HG03342 (cell line): ENCODE measurements at regions not wholly inside any gene's neighbourhood (a gene's known extent, or its start where the extent isn't known, plus 50 kb on each side); places are given as distances from the start of the nearest gene placed in this dataset.

Experiments used
- ATAC-seq: cut with Tn5 transposase; IDR thresholded peaks from one replicate; pipeline ENCODE4 v1.9.1; 2021; ENCODE audit warnings: mild to moderate bottlenecking, moderate library complexity; ENCODE audit not compliant: unreplicated experiment

- no peak for ATAC-seq
These were observed 212.3 kb upstream of the CDH13 start for GRCh38 chr16:82414476-82414875.

DNA sequence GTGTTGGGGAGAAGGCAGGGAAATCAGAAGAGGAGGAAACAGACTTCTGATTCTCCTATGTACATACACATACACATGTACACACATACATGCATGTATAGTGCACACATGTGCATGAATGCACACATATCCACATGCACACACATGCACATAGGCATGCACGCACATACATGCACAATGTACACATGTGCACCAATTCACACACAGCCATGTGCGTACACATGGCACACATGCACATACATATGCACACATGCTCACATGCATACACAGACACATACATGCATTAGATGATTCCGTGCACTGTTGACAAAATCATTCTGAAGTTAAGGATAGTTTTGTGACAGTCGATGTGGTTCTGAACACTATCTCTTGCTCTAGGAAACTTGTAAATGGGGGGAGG lies 214.0 kb upstream of the CDH13 start:
- no peak for ATAC-seq

DNA sequence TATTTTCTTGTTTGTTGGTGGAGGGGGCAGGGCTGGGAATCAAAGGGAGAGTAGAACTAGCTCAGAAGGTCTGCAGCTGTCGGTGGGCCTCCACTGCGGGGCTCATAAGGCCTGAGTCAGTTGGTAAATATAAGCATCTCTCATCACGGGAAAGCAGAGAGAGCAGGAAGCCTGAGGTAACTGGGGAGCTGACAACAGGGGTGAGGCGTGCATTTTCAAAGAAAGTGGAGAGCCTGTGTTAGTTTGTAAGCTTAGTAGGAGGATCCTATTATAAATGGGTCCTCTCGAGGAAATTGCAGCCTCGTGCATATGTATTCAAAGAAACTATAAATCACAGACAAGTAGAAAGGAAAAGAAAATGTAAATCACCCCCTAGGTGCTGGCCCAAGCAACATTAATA lies 221.0 kb upstream of the CDH13 start:
- ATAC-seq, result no peak

DNA sequence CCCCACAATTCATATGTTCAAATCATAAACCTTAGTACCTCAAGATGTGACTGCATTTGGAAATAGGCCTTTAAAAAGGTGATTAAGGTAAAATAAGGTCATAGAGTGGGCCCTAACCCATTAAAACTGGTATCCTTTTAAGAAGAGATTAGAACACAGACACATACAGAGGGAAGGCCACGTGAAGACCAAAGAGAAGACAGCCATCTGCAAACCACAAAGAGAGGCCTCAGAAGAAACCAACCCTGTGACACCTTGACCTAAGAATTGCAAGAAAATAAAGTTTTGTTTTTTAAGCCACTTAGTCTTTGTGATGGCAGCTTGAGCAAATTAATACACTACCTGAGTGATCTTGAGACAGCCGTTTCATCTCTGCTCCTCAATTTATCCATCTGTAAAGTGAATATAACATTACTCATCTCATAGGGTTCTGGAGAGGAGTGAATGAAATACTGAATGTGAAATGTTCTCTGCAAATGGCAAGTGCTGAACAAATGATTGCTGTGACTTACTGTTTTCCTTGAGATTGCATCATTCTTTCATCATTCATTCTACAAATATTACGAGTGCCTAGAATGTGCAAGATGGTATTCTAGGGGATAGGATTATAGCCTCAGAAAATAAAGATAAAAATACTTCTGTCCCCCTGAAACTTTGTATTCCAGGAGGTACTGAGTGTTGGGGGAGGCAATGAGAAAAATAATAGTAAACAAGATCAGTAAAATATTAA lies 222.0 kb upstream of the CDH13 start:
- no peak for ATAC-seq

DNA sequence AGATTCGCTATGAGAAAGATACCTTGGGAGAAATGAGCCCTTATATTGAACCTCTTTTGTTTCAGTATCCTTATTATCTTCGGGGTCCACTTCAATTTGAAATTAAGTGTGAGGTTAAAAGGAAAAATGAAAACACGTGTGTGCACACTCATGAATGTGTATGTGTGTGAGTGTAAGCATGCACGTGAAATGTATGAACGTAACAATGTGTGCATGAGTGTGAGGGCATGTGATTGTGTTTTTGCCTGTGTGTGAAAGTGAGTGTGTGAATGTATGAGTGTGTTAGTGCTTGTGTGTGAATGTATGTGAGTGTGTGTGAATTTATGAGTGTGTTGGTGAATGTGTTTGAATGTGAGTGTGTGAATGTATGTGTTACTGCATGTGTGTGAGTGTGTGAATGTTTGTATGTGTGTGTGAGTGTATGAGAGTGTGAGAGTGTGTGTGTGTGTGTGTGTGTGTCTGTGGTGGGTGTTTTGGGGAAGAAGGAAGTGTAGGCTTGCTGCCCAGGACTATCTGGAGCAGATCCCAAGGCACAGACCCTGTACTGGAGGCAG lies 224.0 kb upstream of the CDH13 start:
- ATAC-seq, result no peak

- ATAC-seq, result no peak
These were observed 226.7 kb upstream of the CDH13 start for GRCh38 chr16:82400046-82400445.

DNA sequence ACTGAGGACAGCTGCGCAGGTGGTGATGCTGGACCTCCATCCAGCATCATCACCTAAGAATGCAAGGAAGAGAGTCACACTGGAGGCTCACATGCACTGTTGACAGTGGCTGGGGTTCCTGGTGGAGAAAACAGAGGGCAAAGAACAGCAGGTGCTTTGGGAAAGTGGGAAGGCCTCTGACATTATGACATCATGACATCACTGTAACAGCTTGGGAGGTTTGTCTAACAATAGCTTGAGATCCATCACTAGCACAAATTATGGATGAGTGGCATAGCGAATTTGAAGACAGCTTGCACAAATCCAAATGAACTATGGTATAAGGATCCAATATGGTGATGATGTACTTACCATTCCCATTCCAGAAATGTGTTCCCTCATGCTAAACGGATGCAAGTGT lies 226.5 kb upstream of the MPHOSPH6 start:
- ATAC-seq, result no peak

DNA sequence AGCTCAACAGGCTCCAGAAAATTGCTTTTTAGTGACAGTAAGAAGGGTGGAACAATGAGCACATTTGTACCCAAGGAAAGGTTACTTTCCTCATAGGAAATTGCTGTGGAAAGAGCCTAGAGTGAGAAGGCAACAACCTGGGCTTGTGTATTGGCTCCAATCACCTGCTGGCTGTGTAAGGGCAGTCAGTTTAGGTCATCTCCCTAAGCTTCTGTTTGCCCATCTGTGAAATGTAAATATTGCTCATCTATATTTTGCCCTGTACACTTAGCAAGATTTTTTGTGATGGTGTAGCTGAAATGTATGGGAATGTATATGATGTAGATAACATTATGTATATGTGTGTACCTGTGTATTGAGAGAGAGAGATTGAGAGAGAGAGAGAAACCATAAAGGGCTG lies 225.2 kb upstream of the MPHOSPH6 start:
- ATAC-seq, result no peak

DNA sequence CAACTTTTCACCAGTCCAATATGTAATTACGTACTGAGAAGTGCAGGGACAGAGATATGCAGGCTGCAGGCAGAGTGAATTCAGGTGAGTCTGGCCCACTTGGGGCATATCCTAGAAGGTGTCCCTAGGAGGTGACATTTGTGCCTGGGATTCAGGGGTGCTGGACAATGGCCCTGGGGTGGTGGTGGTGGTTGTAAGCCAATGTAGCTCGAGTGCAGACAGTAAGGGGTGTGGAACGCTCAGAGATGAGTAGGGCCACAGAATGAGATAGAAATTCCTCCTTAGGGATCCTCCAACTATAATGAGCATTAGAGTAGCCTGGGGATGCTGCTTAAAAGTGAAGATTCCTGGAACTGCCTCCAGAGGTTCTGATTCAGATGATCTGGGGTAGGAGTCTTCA lies 221.7 kb upstream of the MPHOSPH6 start:
- no peak for ATAC-seq

DNA sequence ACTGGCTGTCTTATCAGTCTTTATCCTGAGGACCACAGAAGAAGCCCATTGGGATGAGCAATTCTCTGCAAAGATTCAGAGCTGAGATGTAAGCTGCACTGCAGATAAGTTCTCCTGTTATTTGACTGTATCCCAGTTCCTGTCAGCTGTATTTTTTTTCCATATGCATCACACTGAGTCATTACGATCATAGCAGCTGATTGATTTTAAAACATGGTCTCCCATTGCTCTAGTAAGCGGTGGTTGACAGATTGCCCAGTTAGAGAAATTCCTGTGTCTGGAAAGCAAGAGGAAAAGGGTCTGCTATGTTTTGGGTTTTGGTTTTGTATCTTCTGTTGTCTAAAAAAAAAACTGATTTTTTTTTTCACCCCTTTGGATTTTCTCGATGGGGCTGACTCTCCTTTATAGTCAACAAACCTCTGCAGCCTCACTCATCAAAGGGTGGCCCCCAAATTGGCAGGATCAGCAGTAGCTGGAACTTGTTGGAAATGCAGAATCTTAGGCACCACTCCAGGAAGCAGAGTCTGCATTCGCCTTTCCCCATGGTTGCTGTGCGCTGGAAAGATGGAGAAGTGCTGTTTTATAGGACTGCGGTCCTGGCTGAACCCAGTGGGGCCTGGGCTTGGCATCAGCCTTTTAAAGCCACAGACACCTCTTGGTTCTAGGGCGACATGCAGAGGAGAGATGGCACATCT lies 220.1 kb upstream of the MPHOSPH6 start:
- ATAC-seq, result no peak

GRCh38 chr16:82386761-82387160 lies 216.7 kb upstream of the MPHOSPH6 start:
- no peak for ATAC-seq

- no peak for ATAC-seq
These were observed 214.9 kb upstream of the MPHOSPH6 start for GRCh38 chr16:82384949-82385348.

GRCh38 chr16:82384017-82384416 lies 214.0 kb upstream of the MPHOSPH6 start:
- no peak for ATAC-seq

DNA sequence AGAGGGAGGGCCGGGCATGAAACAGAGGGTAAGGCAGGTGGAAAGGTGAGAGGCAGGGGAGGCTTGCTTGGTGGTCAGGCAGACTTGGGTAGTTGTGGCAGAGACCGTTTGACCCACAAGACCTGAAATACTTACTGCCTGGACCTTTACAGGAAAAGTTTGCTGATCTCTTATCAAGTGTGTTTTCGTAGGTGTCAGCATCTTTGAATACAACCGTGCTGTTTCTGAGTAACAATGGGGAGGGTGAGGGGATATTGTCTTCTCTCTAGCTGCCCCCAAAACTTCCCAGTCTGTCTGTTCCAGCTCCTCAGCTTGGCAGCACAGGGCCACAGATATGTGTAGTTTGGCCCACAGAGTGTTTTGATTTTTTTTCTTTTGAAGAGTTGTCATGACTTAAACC lies 212.5 kb upstream of the MPHOSPH6 start:
- no peak for ATAC-seq

DNA sequence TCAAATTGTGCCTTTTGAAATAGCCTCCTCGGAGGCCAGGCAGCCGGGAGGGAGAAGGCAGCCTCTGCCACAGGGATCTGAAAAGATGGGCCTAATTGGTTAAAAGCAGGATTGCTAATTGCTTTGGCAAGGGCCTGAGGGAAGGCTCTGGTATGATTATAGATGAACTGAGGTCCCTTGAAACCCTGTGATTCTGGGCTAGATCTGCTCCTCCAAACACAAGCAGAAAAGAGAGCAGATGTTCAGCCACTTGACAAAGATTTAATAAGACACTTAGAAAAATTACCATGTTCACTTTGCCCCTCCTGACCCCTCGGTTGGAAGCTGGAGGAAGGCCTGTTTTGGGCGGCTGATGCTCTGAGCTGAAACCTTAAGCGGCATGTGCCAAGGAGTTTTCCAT lies 209.5 kb upstream of the MPHOSPH6 start:
- ATAC-seq, result no peak

DNA sequence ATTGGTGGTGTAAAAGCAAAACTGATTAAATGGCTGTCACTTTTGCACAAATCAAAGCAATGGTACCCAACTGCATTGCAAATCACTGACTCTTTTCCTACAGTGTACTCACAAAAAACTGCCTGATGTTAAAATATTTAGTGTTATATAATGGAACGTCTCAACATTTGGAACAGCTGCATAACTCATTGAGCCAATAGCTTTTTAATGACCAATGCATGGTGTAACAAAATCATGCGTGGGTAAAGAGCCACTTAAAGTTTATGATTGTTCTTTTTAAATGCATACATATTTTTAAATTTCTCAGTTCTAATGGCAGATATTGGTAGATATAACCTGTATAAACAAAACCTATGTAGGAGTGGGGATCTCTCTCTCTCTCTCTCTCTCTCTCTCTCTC lies 204.0 kb upstream of the MPHOSPH6 start:
- ATAC-seq, result no peak

- no peak for ATAC-seq
These were observed 200.3 kb upstream of the MPHOSPH6 start for GRCh38 chr16:82370282-82370681.

DNA sequence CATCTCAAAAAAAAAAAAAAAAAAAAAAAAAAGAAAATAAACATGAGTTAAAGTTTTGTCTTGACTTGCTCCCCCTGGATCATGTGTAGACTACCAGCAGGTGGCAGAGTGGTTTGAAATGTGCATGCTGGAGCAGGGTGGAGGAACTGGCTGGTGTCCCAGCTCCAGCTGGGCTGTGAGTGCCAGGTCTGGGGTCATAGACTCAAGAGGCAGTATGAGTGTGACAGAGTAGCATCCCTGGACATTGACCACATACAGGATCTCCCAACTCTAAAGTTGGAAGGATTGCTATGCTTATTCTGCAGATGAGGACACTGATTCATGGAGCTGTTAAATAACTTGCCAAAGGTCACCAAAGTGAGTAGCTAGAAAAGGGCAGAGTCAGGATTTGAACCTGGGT lies 198.0 kb upstream of the MPHOSPH6 start:
- ATAC-seq, result no peak

DNA sequence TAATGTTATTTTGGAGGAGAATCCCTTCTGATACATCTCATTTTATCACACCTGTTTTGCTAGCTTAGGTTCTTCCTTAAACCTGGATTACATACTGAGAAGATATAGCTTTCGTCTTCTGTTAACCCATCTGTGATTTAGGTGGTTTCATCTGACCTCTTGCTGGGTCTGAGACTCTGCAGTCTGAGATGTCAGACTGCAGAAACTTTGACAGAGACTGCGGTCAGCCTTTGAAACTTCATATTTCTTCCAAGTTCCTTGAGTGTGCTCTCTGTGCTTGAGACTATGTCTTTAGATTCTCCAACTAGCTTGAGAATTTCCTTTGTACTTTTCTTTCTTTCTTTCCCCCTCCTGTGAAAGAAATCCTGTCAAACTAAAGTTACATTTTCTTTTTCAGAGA lies 196.4 kb upstream of the MPHOSPH6 start:
- ATAC-seq, result no peak

GRCh38 chr16:82364690-82365089 lies 194.7 kb upstream of the MPHOSPH6 start:
- no peak for ATAC-seq

GRCh38 chr16:82363026-82363816 lies 193.2 kb upstream of the MPHOSPH6 start:
- no peak for ATAC-seq

GRCh38 chr16:82361885-82362284 lies 191.9 kb upstream of the MPHOSPH6 start:
- ATAC-seq, result no peak
